ENCODE measurements at regions not wholly inside any gene's neighbourhood (a gene's known extent, or its start where the extent isn't known, plus 50 kb on each side); places are given as distances from the start of the nearest gene placed in this dataset.
"Not testable (repeated sequence)": the region's sequence is repeated elsewhere in the genome, so short reads cannot be mapped to it uniquely, and the experiment has no call there.

DNA sequence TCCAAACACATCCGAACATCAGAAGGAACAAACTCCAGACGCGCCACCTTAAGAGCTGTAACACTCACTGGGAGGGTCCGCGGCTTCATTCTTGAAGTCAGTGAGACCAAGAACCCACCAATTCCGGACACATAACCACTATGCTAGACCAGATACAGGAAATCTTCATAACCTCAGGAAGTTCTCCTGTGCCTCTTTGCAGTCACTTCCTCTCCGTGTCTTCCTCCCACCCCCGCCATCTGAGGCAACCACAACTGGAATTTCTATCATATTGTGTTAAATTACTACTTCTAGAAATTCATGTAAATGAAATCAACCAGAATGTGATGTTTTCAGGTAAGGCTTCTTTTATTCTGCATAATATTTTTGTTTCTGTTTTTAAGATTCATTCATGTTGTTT is 631.0 kb upstream of the NXPH2 start:
- no peaks in the 10 kb centered on the region for H3K4me1 ChIP-seq (ENCODE audit: control insufficient read depth, insufficient read depth, low read length)
- CTCF ChIA-PET: no interaction called here
- no peak overlapping the region for H3K27ac ChIP-seq (ENCODE audit: extremely low read depth, low read depth, low read length)
- H3K9me3 ChIP-seq (ENCODE audit: control insufficient read depth, insufficient read depth, low read depth, low read length): no peaks in the 10 kb centered on the region
- no peak overlapping the region for H3K4me3 ChIP-seq (ENCODE audit: low read depth, low read length)
- no peaks in the 10 kb centered on the region for H3K36me3 ChIP-seq (ENCODE audit: control insufficient read depth in 2 of 2, insufficient read depth in 1 of 2, low read length in 2 of 2)
- POLR2A ChIA-PET: no interaction called here
- TF ChIP-seq ZNF391 (tag by site-specific recombination; IDR thresholded peaks at IDR 0.05; ENCODE audit: borderline replicate concordance, low read depth) (no peak), ZNF19 (tag by site-specific recombination; IDR thresholded peaks at IDR 0.05; ENCODE audit: low read depth) (no peak), ZNF843 (tag by site-specific recombination; IDR thresholded peaks at IDR 0.05) (no peak), ZFP37 (tag by site-specific recombination; IDR thresholded peaks at IDR 0.05) (no peak)

DNA sequence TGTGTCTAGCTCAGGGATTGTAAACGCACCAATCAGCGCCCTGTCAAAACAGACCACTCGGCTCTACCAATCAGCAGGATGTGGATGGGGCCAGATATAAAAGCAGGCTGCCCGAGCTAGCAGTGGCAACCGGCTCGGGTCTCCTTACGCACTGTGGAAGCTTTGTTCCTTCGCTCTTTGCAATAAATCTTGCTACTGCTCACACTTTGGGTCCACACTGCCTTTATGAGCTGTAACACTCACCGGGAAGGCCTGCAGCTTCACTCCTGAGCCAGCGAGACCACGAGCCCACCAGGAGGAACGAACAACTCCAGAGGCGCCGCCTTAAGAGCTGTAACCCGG is 630.6 kb upstream of the NXPH2 start:
- POLR2A ChIA-PET; H3K36me3 ChIP-seq (ENCODE audit: control insufficient read depth in 2 of 2, insufficient read depth in 1 of 2, low read length in 2 of 2); H3K4me3 ChIP-seq (ENCODE audit: low read depth, low read length); H3K27ac ChIP-seq (ENCODE audit: extremely low read depth, low read depth, low read length); CTCF ChIA-PET; H3K9me3 ChIP-seq (ENCODE audit: control insufficient read depth, insufficient read depth, low read depth, low read length); H3K4me1 ChIP-seq (ENCODE audit: control insufficient read depth, insufficient read depth, low read length): not testable (repeated sequence)

DNA sequence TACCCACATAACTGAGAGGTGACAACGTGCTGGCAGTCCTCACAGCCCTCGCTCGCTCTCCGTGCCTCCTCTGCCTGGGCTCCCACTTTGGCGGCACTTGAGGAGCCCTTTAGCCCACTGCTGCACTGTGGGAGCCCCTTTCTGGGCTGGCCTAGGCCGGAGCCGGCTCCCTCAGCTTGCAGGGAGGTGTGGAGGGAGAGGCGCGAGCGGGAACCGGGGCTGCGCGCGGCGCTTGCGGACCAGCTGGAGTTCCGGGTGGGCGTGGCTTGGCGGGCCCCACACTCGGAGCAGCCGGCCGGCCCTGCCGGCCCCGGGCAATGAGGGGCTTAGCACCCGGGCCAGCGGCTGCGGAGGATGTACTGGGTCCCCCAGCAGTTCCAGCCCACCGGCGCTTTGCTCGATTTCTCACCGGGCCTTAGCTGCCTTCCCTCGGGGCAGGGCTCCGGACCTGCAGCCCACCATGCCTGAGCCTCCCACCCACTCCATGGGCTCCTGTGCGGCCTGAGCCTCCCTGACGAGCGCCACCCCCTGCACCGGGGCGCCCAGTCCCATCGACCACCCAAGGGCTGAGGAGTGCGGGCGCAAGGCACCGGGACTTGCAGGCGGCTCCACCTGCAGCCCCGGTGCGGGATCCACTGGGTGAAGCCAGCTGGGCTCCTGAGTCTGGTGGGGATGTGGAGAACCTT is 630.1 kb upstream of the NXPH2 start:
- H3K36me3 ChIP-seq (ENCODE audit: control insufficient read depth in 2 of 2, insufficient read depth in 1 of 2, low read length in 2 of 2); CTCF ChIA-PET; H3K4me1 ChIP-seq (ENCODE audit: control insufficient read depth, insufficient read depth, low read length); H3K4me3 ChIP-seq (ENCODE audit: low read depth, low read length); POLR2A ChIA-PET; H3K9me3 ChIP-seq (ENCODE audit: control insufficient read depth, insufficient read depth, low read depth, low read length); H3K27ac ChIP-seq (ENCODE audit: extremely low read depth, low read depth, low read length): not testable (repeated sequence)

DNA sequence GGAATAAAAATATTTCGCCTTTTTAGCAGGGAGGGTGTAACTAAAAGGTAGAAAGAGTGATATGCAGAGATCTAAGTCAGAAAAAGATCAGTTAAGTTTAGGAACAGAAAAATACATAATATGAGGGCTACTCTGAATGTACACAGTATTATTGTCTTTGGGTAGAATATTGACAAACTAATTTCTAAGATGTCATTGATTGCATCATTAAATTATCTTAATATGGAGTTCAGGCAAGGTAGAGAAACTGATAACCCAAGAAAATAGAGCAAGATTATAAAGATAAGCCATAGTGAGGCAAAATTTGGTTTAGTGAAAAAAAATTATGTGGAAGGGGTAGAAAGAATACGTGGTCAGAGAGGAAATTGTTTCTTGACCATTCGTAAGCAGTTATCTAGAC is 629.0 kb upstream of the NXPH2 start:
- no peak overlapping the region for H3K4me3 ChIP-seq (ENCODE audit: low read depth, low read length)
- H3K4me1 ChIP-seq (ENCODE audit: control insufficient read depth, insufficient read depth, low read length): no peaks in the 10 kb centered on the region
- no peak overlapping the region for H3K27ac ChIP-seq (ENCODE audit: extremely low read depth, low read depth, low read length)
- ChIA-PET POLR2A (no interaction called here), CTCF (no interaction called here)
- H3K9me3 ChIP-seq (ENCODE audit: control insufficient read depth, insufficient read depth, low read depth, low read length): no peaks in the 10 kb centered on the region
- H3K36me3 ChIP-seq (ENCODE audit: control insufficient read depth in 2 of 2, insufficient read depth in 1 of 2, low read length in 2 of 2): no peaks in the 10 kb centered on the region
- TF ChIP-seq HOXC10 (CRISPR knock-in tag; IDR thresholded peaks at IDR 0.05) (no peak), ZNF23 (tag by site-specific recombination; IDR thresholded peaks at IDR 0.05; ENCODE audit: borderline replicate concordance) (no peak), ZNF292 (tag by site-specific recombination; IDR thresholded peaks at IDR 0.05; ENCODE audit: borderline replicate concordance, low read depth) (no peak), ZNF548 (tag by site-specific recombination; IDR thresholded peaks at IDR 0.05) (no peak), WT1 (tag by site-specific recombination; IDR thresholded peaks at IDR 0.05) (no peak), KLF16 (tag by site-specific recombination; IDR thresholded peaks at IDR 0.05) (no peak), ZNF16 (tag by site-specific recombination; IDR thresholded peaks at IDR 0.05; ENCODE audit: low read depth) (no peak), MYNN (tag by site-specific recombination; IDR thresholded peaks at IDR 0.05; ENCODE audit: borderline replicate concordance) (no peak), ZNF426 (tag by site-specific recombination; IDR thresholded peaks at IDR 0.05) (no peak), ZEB2 (tag by site-specific recombination; IDR thresholded peaks at IDR 0.05) (no peak), ZNF433 (tag by site-specific recombination; IDR thresholded peaks at IDR 0.05; ENCODE audit: low read depth) (no peak), ZNF521 (tag by site-specific recombination; IDR thresholded peaks at IDR 0.05) (no peak), ZNF133 (tag by site-specific recombination; IDR thresholded peaks at IDR 0.05) (no peak), ZNF585B (tag by site-specific recombination; IDR thresholded peaks at IDR 0.05) (no peak)
- TF ChIP-seq, protein P1, sequence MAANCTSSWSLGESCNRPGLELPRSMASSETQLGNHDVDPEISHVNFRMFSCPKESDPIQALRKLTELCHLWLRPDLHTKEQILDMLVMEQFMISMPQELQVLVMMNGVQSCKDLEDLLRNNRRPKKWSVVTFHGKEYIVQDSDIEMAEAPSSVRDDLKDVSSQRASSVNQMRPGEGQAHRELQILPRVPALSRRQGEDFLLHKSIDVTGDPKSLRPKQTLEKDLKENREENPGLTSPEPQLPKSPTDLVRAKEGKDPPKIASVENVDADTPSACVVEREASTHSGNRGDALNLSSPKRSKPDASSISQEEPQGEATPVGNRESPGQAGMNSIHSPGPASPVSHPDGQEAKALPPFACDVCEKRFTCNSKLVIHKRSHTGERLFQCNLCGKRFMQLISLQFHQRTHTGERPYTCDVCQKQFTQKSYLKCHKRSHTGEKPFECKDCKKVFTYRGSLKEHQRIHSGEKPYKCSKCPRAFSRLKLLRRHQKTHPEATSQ (tag by site-specific recombination; IDR thresholded peaks at IDR 0.05): no peak
- TF ChIP-seq, protein P2, sequence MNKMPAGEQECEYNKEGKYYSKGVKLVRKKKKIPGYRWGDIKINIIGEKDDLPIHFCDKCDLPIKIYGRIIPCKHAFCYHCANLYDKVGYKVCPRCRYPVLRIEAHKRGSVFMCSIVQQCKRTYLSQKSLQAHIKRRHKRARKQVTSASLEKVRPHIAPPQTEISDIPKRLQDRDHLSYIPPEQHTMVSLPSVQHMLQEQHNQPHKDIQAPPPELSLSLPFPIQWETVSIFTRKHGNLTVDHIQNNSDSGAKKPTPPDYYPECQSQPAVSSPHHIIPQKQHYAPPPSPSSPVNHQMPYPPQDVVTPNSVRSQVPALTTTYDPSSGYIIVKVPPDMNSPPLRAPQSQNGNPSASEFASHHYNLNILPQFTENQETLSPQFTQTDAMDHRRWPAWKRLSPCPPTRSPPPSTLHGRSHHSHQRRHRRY (tag by site-specific recombination; IDR thresholded peaks at IDR 0.05): no peak
- TF ChIP-seq, protein P3, sequence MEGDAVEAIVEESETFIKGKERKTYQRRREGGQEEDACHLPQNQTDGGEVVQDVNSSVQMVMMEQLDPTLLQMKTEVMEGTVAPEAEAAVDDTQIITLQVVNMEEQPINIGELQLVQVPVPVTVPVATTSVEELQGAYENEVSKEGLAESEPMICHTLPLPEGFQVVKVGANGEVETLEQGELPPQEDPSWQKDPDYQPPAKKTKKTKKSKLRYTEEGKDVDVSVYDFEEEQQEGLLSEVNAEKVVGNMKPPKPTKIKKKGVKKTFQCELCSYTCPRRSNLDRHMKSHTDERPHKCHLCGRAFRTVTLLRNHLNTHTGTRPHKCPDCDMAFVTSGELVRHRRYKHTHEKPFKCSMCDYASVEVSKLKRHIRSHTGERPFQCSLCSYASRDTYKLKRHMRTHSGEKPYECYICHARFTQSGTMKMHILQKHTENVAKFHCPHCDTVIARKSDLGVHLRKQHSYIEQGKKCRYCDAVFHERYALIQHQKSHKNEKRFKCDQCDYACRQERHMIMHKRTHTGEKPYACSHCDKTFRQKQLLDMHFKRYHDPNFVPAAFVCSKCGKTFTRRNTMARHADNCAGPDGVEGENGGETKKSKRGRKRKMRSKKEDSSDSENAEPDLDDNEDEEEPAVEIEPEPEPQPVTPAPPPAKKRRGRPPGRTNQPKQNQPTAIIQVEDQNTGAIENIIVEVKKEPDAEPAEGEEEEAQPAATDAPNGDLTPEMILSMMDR (tag by site-specific recombination; IDR thresholded peaks at IDR 0.05): no peak
- TF ChIP-seq, protein P4, sequence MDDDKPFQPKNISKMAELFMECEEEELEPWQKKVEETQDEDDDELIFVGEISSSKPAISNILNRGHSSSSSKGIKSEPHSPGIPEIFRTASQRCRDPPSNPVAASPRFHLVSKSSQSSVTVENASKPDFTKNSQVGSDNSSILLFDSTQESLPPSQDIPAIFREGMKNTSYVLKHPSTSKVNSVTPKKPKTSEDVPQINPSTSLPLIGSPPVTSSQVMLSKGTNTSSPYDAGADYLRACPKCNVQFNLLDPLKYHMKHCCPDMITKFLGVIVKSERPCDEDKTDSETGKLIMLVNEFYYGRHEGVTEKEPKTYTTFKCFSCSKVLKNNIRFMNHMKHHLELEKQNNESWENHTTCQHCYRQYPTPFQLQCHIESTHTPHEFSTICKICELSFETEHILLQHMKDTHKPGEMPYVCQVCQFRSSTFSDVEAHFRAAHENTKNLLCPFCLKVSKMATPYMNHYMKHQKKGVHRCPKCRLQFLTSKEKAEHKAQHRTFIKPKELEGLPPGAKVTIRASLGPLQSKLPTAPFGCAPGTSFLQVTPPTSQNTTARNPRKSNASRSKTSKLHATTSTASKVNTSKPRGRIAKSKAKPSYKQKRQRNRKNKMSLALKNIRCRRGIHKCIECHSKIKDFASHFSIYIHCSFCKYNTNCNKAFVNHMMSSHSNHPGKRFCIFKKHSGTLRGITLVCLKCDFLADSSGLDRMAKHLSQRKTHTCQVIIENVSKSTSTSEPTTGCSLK (tag by site-specific recombination; IDR thresholded peaks at IDR 0.05): no peak
